ENCODE measurements at regions not wholly inside any gene's neighbourhood (a gene's known extent, or its start where the extent isn't known, plus 50 kb on each side); places are given as distances from the start of the nearest gene placed in this dataset.
"Not testable (repeated sequence)": the region's sequence is repeated elsewhere in the genome, so short reads cannot be mapped to it uniquely, and the experiment has no call there.

- not testable (repeated sequence) for TF ChIP-seq CTCF (IDR thresholded peaks at IDR 0.05); ZFX (IDR thresholded peaks at IDR 0.05; ENCODE audit: borderline replicate concordance)
Measured at GRCh38 chr13:18824678-18825077, 356.9 kb downstream of the TUBA3C start.

Measured in 22Rv1 (cell line).